ENCODE measurements at regions not wholly inside any gene's neighbourhood (a gene's known extent, or its start where the extent isn't known, plus 50 kb on each side); places are given as distances from the start of the nearest gene placed in this dataset.

GRCh38 chr1:168490306-168490705 is 53.5 kb downstream of the XCL2 start:
- TF ChIP-seq, protein P1, sequence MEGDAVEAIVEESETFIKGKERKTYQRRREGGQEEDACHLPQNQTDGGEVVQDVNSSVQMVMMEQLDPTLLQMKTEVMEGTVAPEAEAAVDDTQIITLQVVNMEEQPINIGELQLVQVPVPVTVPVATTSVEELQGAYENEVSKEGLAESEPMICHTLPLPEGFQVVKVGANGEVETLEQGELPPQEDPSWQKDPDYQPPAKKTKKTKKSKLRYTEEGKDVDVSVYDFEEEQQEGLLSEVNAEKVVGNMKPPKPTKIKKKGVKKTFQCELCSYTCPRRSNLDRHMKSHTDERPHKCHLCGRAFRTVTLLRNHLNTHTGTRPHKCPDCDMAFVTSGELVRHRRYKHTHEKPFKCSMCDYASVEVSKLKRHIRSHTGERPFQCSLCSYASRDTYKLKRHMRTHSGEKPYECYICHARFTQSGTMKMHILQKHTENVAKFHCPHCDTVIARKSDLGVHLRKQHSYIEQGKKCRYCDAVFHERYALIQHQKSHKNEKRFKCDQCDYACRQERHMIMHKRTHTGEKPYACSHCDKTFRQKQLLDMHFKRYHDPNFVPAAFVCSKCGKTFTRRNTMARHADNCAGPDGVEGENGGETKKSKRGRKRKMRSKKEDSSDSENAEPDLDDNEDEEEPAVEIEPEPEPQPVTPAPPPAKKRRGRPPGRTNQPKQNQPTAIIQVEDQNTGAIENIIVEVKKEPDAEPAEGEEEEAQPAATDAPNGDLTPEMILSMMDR (conservative IDR thresholded peaks at IDR 0.05) = no peak
- no peak for TF ChIP-seq ZFX (IDR thresholded peaks at IDR 0.05)

All from C4-2B (cell line).